SU-DHL-6 (cell line): ENCODE measurements at regions not wholly inside any gene's neighbourhood (a gene's known extent, or its start where the extent isn't known, plus 50 kb on each side); places are given as distances from the start of the nearest gene placed in this dataset.
"Not testable (repeated sequence)": the region's sequence is repeated elsewhere in the genome, so short reads cannot be mapped to it uniquely, and the experiment has no call there.

Source experiments
- CTCF ChIP-seq: fragments of 200-600 bp; sonication (generic); IDR thresholded peaks from one replicate; pipeline ENCODE4 v1.5.1; 2017; ENCODE audit warnings: antibody characterized with exemption, mild to moderate bottlenecking, low read length, moderate library complexity; ENCODE audit not compliant: insufficient read depth, poor library complexity, severe bottlenecking
- EZH2phosphoT487 ChIP-seq: fragments of 200-600 bp; sonication (generic), shearing (Covaris generic); conservative IDR thresholded peaks from 2 replicates; pipeline ENCODE4 v1.6.1; 2018; ENCODE audit warnings: mild to moderate bottlenecking, antibody characterized with exemption, low read length, moderate library complexity, mixed read lengths

- not testable (repeated sequence) for TF ChIP-seq CTCF, EZH2phosphoT487
Observed at GRCh38 chr1:223931476-223931875, 85.7 kb upstream of the TP53BP2 start.
